ENCODE measurements at regions not wholly inside any gene's neighbourhood (a gene's known extent, or its start where the extent isn't known, plus 50 kb on each side); places are given as distances from the start of the nearest gene placed in this dataset.

DNA sequence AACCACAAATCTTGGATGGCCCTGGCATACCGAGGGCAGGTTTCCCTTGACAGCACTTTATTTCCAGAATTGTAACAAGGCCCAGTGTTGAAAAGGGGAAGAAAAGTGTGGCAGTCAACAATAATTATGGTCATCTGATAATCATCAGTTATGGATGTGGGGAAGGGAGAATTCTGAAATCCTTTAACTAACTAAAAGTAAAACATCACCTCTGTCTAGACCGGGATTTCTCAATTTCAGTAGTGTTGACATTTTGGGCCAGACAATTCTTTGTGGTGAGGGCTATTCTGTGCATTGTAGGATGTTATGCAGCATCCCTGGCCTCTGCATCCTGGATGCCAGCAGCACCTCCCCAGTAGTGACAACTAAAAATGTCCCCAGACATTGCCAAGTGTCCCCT lies 140.4 kb downstream of the PSAT1 start:
- Histone ChIP-seq H4K20me1 (ENCODE audit: insufficient read depth, low read length) (no peaks in the 10 kb centered on the region), H3K27ac (ENCODE audit: low read depth, low read length) (no peak overlapping the region), H3K79me2 (ENCODE audit: insufficient read depth, low read length) (no peaks in the 10 kb centered on the region), H3K4me2 (ENCODE audit: low read length) (no peak overlapping the region), H3K27me3 (ENCODE audit: insufficient read depth, low read length) (no peaks in the 10 kb centered on the region), H3K9me3 (ENCODE audit: insufficient read depth, low read depth, low read length) (no peaks in the 10 kb centered on the region), H3K4me3 (ENCODE audit: insufficient read depth, low read depth, low read length) (no peak overlapping the region), H3K4me1 (ENCODE audit: insufficient read depth, low read length) (peaks cover 9% of the 10 kb centered on the region), H3K9ac (ENCODE audit: low read length) (no peak overlapping the region), H2AFZ (ENCODE audit: low read depth, low read length) (no peak overlapping the region), H3K36me3 (ENCODE audit: insufficient read depth, low read length) (no peaks in the 10 kb centered on the region)
- no peak for DNase-seq (ENCODE audit: low read depth)
- no peak overlapping the region for H3K27ac Mint-ChIP-seq (ENCODE audit: unreplicated experiment)
- peaks cover 13% of the 10 kb centered on the region for H3K27me3 Mint-ChIP-seq (ENCODE audit: low read depth, unreplicated experiment)
- no peak for FAIRE-seq
- no peaks in the 10 kb centered on the region for H3K9me3 Mint-ChIP-seq (ENCODE audit: unreplicated experiment)
- H3K4me1 Mint-ChIP-seq (ENCODE audit: low read depth, unreplicated experiment) = peaks cover 11% of the 10 kb centered on the region
- no peak overlapping the region for H3K4me3 Mint-ChIP-seq (ENCODE audit: unreplicated experiment)
- TF ChIP-seq EZH2 (IDR thresholded peaks at IDR 0.05; ENCODE audit: insufficient read depth, low read length) = no peak
- no peak for TF ChIP-seq CTCF (IDR thresholded peaks at IDR 0.05; ENCODE audit: insufficient read depth, low read depth, low read length)
- H3K36me3 Mint-ChIP-seq (ENCODE audit: low read depth, unreplicated experiment) = no peaks in the 10 kb centered on the region

GRCh38 chr9:78437806-78438205 lies 140.9 kb downstream of the PSAT1 start:
- no peak overlapping the region for H3K27ac ChIP-seq (ENCODE audit: low read depth, low read length)
- no peak overlapping the region for H3K4me2 ChIP-seq (ENCODE audit: low read length)
- no peak for TF ChIP-seq CTCF (IDR thresholded peaks at IDR 0.05; ENCODE audit: insufficient read depth, low read depth, low read length)
- no peak for TF ChIP-seq EZH2 (IDR thresholded peaks at IDR 0.05; ENCODE audit: insufficient read depth, low read length)

DNA sequence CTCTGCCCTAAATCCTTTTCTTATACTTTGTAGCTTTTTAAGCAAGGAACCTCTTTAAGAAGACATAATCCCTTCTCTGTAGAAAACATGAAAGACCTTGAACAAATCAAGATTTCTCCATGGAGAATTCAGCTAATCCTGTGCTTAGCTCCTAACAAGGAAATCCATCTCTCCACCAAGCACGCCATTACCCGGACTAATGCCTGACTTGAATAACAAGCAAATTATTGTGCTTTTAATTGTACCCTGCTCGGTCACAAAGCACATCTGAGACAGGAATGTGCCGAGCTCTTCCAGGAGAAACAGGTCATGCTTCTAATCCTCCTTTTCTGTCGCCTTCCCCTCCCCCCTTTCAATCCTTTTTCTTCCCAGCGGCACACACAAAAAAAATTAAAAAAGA lies 141.3 kb downstream of the PSAT1 start:
- no peak overlapping the region for H3K27ac ChIP-seq (ENCODE audit: low read depth, low read length)
- peaks cover 9% of the 10 kb centered on the region for H3K4me1 ChIP-seq (ENCODE audit: insufficient read depth, low read length)
- no peaks in the 10 kb centered on the region for H3K9me3 ChIP-seq (ENCODE audit: insufficient read depth, low read depth, low read length)
- no peaks in the 10 kb centered on the region for H3K79me2 ChIP-seq (ENCODE audit: insufficient read depth, low read length)
- DNase-seq (ENCODE audit: low read depth) = no peak
- no peak overlapping the region for H2AFZ ChIP-seq (ENCODE audit: low read depth, low read length)
- H3K27me3 ChIP-seq (ENCODE audit: insufficient read depth, low read length) = no peaks in the 10 kb centered on the region
- H3K4me3 Mint-ChIP-seq (ENCODE audit: unreplicated experiment) = no peak overlapping the region
- peaks cover 11% of the 10 kb centered on the region for H3K4me1 Mint-ChIP-seq (ENCODE audit: low read depth, unreplicated experiment)
- no peak for FAIRE-seq
- no peaks in the 10 kb centered on the region for H3K36me3 Mint-ChIP-seq (ENCODE audit: low read depth, unreplicated experiment)
- H3K9me3 Mint-ChIP-seq (ENCODE audit: unreplicated experiment) = peaks cover 3% of the 10 kb centered on the region
- H3K27ac Mint-ChIP-seq (ENCODE audit: unreplicated experiment) = no peak overlapping the region
- H3K9ac ChIP-seq (ENCODE audit: low read length) = no peak overlapping the region
- TF ChIP-seq CTCF (IDR thresholded peaks at IDR 0.05; ENCODE audit: insufficient read depth, low read depth, low read length) (no peak), EZH2 (IDR thresholded peaks at IDR 0.05; ENCODE audit: insufficient read depth, low read length) (no peak)
- H3K27me3 Mint-ChIP-seq (ENCODE audit: low read depth, unreplicated experiment) = peaks cover 13% of the 10 kb centered on the region
- H4K20me1 ChIP-seq (ENCODE audit: insufficient read depth, low read length) = no peaks in the 10 kb centered on the region
- peak overlapping the region; percentile 84 for H3K4me2 ChIP-seq (ENCODE audit: low read length)
- no peaks in the 10 kb centered on the region for H3K36me3 ChIP-seq (ENCODE audit: insufficient read depth, low read length)
- no peak overlapping the region for H3K4me3 ChIP-seq (ENCODE audit: insufficient read depth, low read depth, low read length)

More at GRCh38 chr9:78437806-78438205, 140.9 kb downstream of the PSAT1 start:
- no peak overlapping the region for H3K4me3 Mint-ChIP-seq (ENCODE audit: unreplicated experiment)
- Histone ChIP-seq H3K36me3 (ENCODE audit: insufficient read depth, low read length) (no peaks in the 10 kb centered on the region), H3K27me3 (ENCODE audit: insufficient read depth, low read length) (no peaks in the 10 kb centered on the region), H3K4me3 (ENCODE audit: insufficient read depth, low read depth, low read length) (no peak overlapping the region), H3K9ac (ENCODE audit: low read length) (no peak overlapping the region), H3K9me3 (ENCODE audit: insufficient read depth, low read depth, low read length) (no peaks in the 10 kb centered on the region), H2AFZ (ENCODE audit: low read depth, low read length) (no peak overlapping the region), H3K79me2 (ENCODE audit: insufficient read depth, low read length) (no peaks in the 10 kb centered on the region), H4K20me1 (ENCODE audit: insufficient read depth, low read length) (no peaks in the 10 kb centered on the region), H3K4me1 (ENCODE audit: insufficient read depth, low read length) (peaks cover 9% of the 10 kb centered on the region)
- peaks cover 11% of the 10 kb centered on the region for H3K4me1 Mint-ChIP-seq (ENCODE audit: low read depth, unreplicated experiment)
- no peak overlapping the region for H3K27ac Mint-ChIP-seq (ENCODE audit: unreplicated experiment)
- peaks cover 13% of the 10 kb centered on the region for H3K27me3 Mint-ChIP-seq (ENCODE audit: low read depth, unreplicated experiment)
- no peak for FAIRE-seq
- peaks cover 3% of the 10 kb centered on the region for H3K9me3 Mint-ChIP-seq (ENCODE audit: unreplicated experiment)
- H3K36me3 Mint-ChIP-seq (ENCODE audit: low read depth, unreplicated experiment) = no peaks in the 10 kb centered on the region
- DNase-seq (ENCODE audit: low read depth) = no peak

Data from astrocyte (in vitro differentiated cells and primary cell).